B cell (primary cell): ENCODE measurements at regions not wholly inside any gene's neighbourhood (a gene's known extent, or its start where the extent isn't known, plus 50 kb on each side); places are given as distances from the start of the nearest gene placed in this dataset.

Experiments used
- EZH2 ChIP-seq: IDR thresholded peaks from 2 replicates; pipeline ENCODE4 v1.6.1; 2012; ENCODE audit warnings: borderline replicate concordance, low read depth, mild to moderate bottlenecking, moderate library complexity, low read length; ENCODE audit not compliant: insufficient read depth, poor library complexity, severe bottlenecking
- TF ChIP-seq, protein P1 (sequence below): fragments of 200-600 bp; IDR thresholded peaks from one replicate; pipeline ENCODE4 v1.8.0; 2022; ENCODE audit warnings: antibody characterized with exemption, mild to moderate bottlenecking

GRCh38 chr2:131756141-131756907 is 228.6 kb downstream of the CCDC74A start:
- TF ChIP-seq, protein P1, sequence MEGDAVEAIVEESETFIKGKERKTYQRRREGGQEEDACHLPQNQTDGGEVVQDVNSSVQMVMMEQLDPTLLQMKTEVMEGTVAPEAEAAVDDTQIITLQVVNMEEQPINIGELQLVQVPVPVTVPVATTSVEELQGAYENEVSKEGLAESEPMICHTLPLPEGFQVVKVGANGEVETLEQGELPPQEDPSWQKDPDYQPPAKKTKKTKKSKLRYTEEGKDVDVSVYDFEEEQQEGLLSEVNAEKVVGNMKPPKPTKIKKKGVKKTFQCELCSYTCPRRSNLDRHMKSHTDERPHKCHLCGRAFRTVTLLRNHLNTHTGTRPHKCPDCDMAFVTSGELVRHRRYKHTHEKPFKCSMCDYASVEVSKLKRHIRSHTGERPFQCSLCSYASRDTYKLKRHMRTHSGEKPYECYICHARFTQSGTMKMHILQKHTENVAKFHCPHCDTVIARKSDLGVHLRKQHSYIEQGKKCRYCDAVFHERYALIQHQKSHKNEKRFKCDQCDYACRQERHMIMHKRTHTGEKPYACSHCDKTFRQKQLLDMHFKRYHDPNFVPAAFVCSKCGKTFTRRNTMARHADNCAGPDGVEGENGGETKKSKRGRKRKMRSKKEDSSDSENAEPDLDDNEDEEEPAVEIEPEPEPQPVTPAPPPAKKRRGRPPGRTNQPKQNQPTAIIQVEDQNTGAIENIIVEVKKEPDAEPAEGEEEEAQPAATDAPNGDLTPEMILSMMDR, result no peak
- no peak for TF ChIP-seq EZH2
